MCF 10A (cell line): ENCODE measurements at regions not wholly inside any gene's neighbourhood (a gene's known extent, or its start where the extent isn't known, plus 50 kb on each side); places are given as distances from the start of the nearest gene placed in this dataset.

Source experiments
- BruUV-seq: library from RNA; stranded (reverse); fragments of 400-500 nt; replicated peaks from 2 replicates; lab custom pipeline; 2021; lab: Mats Ljungman, UMichigan
- CTCF ChIA-PET: fragments of 300-600 bp; sonication (Branson Sonifier 250); formaldehyde crosslinking; extraction: SDS; loops from one replicate; lab custom pipeline; 2021; ENCODE audit warnings: antibody characterized with exemption, inconsistent platforms; lab: Yijun Ruan, JAX
- POLR2A ChIA-PET: fragments of 300-600, 350-650 bp; sonication (Branson Sonifier 250); formaldehyde crosslinking; extraction: SDS; loops from one replicate; lab custom pipeline; 2020; ENCODE audit warnings: antibody characterized with exemption, inconsistent platforms; lab: Yijun Ruan, JAX
- DNase-seq: peaks from one replicate; pipeline ENCODE4 v3.0.0-alpha.2; 2018; ENCODE audit not compliant: unreplicated experiment
- H3K27ac Mint-ChIP-seq: one replicate; pipeline ENCODE4 v1.8.0; 2022; ENCODE audit warnings: mild to moderate bottlenecking, low read depth, mixed read lengths; ENCODE audit not compliant: unreplicated experiment
- H3K27me3 Mint-ChIP-seq: one replicate; pipeline ENCODE4 v1.8.0; 2022; ENCODE audit warnings: mixed read lengths; ENCODE audit not compliant: insufficient read depth, unreplicated experiment
- H3K36me3 Mint-ChIP-seq: one replicate; pipeline ENCODE4 v1.8.0; 2022; ENCODE audit warnings: mild to moderate bottlenecking, moderate library complexity, mixed read lengths; ENCODE audit not compliant: insufficient read depth, unreplicated experiment
- H3K4me1 Mint-ChIP-seq: one replicate; pipeline ENCODE4 v1.8.0; 2022; ENCODE audit warnings: mixed read lengths; ENCODE audit not compliant: insufficient read depth, unreplicated experiment
- H3K4me3 Mint-ChIP-seq: one replicate; pipeline ENCODE4 v1.8.0; 2022; ENCODE audit warnings: mild to moderate bottlenecking, moderate library complexity, mixed read lengths; ENCODE audit not compliant: unreplicated experiment
- H3K9me3 Mint-ChIP-seq: one replicate; pipeline ENCODE4 v1.8.0; 2022; ENCODE audit warnings: mixed read lengths; ENCODE audit not compliant: unreplicated experiment
- CTCF ChIP-seq: fragments of 200-600 bp; IDR thresholded peaks from one replicate; pipeline ENCODE4 v1.8.0; 2022; ENCODE audit warnings: antibody characterized with exemption, mild to moderate bottlenecking; ENCODE audit not compliant: unreplicated experiment
- intact Hi-C: fragments of 100-400 bp; cut with micrococcal nuclease; formaldehyde crosslinking; loops from 2 replicates; pipeline ENCODE4 v1.14.1; 2022

GRCh38 chr9:73853549-73853948, 643.6 kb upstream of the RORB start:
- no peak for TF ChIP-seq CTCF
- DNase-seq, result no peak
- no peaks in the 10 kb centered on the region for H3K36me3 Mint-ChIP-seq
- no peak overlapping the region for H3K27ac Mint-ChIP-seq
- no peaks in the 10 kb centered on the region for H3K9me3 Mint-ChIP-seq
- H3K27me3 Mint-ChIP-seq, result peaks cover 29% of the 10 kb centered on the region
- BruUV-seq, result no TSS peak
- CTCF ChIA-PET, result interaction anchor here (1.0 kb wide), 1 partner anchor 15 kb away, joined by 3 read pairs; no protein-coding TSS in a partner anchor
- POLR2A ChIA-PET, result no interaction called here
- H3K4me1 Mint-ChIP-seq, result no peaks in the 10 kb centered on the region
- H3K4me3 Mint-ChIP-seq, result no peak overlapping the region
- intact Hi-C loops, result no loop called here

- H3K27ac Mint-ChIP-seq, result no peak overlapping the region
- no TSS peak for BruUV-seq
- TF ChIP-seq CTCF, result no peak
- POLR2A ChIA-PET, result no interaction called here
- no peaks in the 10 kb centered on the region for H3K4me1 Mint-ChIP-seq
- intact Hi-C loops, result no loop called here
- peaks cover 26% of the 10 kb centered on the region for H3K27me3 Mint-ChIP-seq
- no peaks in the 10 kb centered on the region for H3K36me3 Mint-ChIP-seq
- no peak overlapping the region for H3K4me3 Mint-ChIP-seq
- no peaks in the 10 kb centered on the region for H3K9me3 Mint-ChIP-seq
- CTCF ChIA-PET, result no interaction called here
- no peak for DNase-seq
These were observed 641.9 kb upstream of the RORB start for GRCh38 chr9:73855206-73855605.

GRCh38 chr9:73863924-73864323, 633.2 kb upstream of the RORB start:
- no peak for DNase-seq
- no peaks in the 10 kb centered on the region for H3K36me3 Mint-ChIP-seq
- intact Hi-C loops, result loop anchor here (2.0 kb wide), 1 partner anchor 63 kb away; no protein-coding TSS in a partner anchor
- CTCF ChIA-PET, result interaction anchor here (1.0 kb wide), 1 partner anchor 180 kb away, joined by 3 read pairs; no protein-coding TSS in a partner anchor
- no peak overlapping the region for H3K4me3 Mint-ChIP-seq
- H3K27ac Mint-ChIP-seq, result no peak overlapping the region
- no TSS peak for BruUV-seq
- POLR2A ChIA-PET, result interaction anchor here (0.5 kb wide), 1 partner anchor 86 kb away, joined by 3 read pairs; no protein-coding TSS in a partner anchor
- H3K9me3 Mint-ChIP-seq, result no peaks in the 10 kb centered on the region
- H3K4me1 Mint-ChIP-seq, result peaks cover 3% of the 10 kb centered on the region
- H3K27me3 Mint-ChIP-seq, result peaks cover 80% of the 10 kb centered on the region
- TF ChIP-seq CTCF, result no peak

GRCh38 chr9:73866451-73866850, 630.7 kb upstream of the RORB start:
- CTCF ChIA-PET, result interaction anchor here (0.6 kb wide), 2 partner anchors 21 to 665 kb away, joined by 3 to 4 read pairs; no protein-coding TSS in a partner anchor
- no TSS peak for BruUV-seq
- TF ChIP-seq CTCF, result no peak
- Mint-ChIP-seq H3K27me3 (peaks cover 66% of the 10 kb centered on the region), H3K9me3 (no peaks in the 10 kb centered on the region), H3K36me3 (no peaks in the 10 kb centered on the region), H3K4me1 (peaks cover 11% of the 10 kb centered on the region), H3K27ac (no peak overlapping the region), H3K4me3 (no peak overlapping the region)
- DNase-seq, result no peak
- intact Hi-C loops, result loop anchor here (5.0 kb wide), 1 partner anchor 84 kb away; no protein-coding TSS in a partner anchor
- POLR2A ChIA-PET, result interaction anchor here (0.6 kb wide), 1 partner anchor 62 kb away, joined by 3 read pairs; no protein-coding TSS in a partner anchor
